ENCODE measurements at regions not wholly inside any gene's neighbourhood (a gene's known extent, or its start where the extent isn't known, plus 50 kb on each side); places are given as distances from the start of the nearest gene placed in this dataset.

GRCh38 chr18:28718696-28719095 lies 541.8 kb upstream of the CDH2 start:
- intact Hi-C loops (cut with DNase I; ENCODE audit: low total_unique reads), result no loop called here
- Histone ChIP-seq H3K27ac (peak overlapping the region in 1 of 2 donors; percentile 6), H3K27me3 (no peaks in the 10 kb centered on the region), H3K4me1 (peaks cover 0 to 15% (median 1%) of the 10 kb centered on the region in 4 donors), H3K4me3 (no peak overlapping the region), H3K36me3 (no peaks in the 10 kb centered on the region), H3K9me3 (no peaks in the 10 kb centered on the region)
- DNase-seq, result no peak
- TF ChIP-seq CTCF (IDR thresholded peaks at IDR 0.05), result no peak

GRCh38 chr18:28716338-28716737 lies 539.4 kb upstream of the CDH2 start:
- no peak overlapping the region for H3K27ac ChIP-seq
- TF ChIP-seq CTCF (IDR thresholded peaks at IDR 0.05), result no peak
- H3K36me3 ChIP-seq, result no peaks in the 10 kb centered on the region
- no peaks in the 10 kb centered on the region for H3K27me3 ChIP-seq
- H3K9me3 ChIP-seq, result no peaks in the 10 kb centered on the region
- H3K4me3 ChIP-seq, result no peak overlapping the region
- intact Hi-C loops (cut with DNase I; ENCODE audit: low total_unique reads), result no loop called here
- peaks cover 0 to 15% (median 1%) of the 10 kb centered on the region in 4 donors for H3K4me1 ChIP-seq
- DNase-seq, result no peak

GRCh38 chr18:28715206-28715605 lies 538.3 kb upstream of the CDH2 start:
- DNase-seq, result no peak
- H3K4me1 ChIP-seq, result peaks cover 0 to 15% (median 1%) of the 10 kb centered on the region in 4 donors
- H3K27ac ChIP-seq, result no peak overlapping the region
- H3K9me3 ChIP-seq, result no peaks in the 10 kb centered on the region
- no peak overlapping the region for H3K4me3 ChIP-seq
- H3K36me3 ChIP-seq, result no peaks in the 10 kb centered on the region
- H3K27me3 ChIP-seq, result no peaks in the 10 kb centered on the region
- intact Hi-C loops (cut with DNase I; ENCODE audit: low total_unique reads), result no loop called here
- TF ChIP-seq CTCF (IDR thresholded peaks at IDR 0.05), result no peak

GRCh38 chr18:28714498-28714897 lies 537.6 kb upstream of the CDH2 start:
- DNase-seq, result no peak
- Histone ChIP-seq H3K27me3 (no peaks in the 10 kb centered on the region), H3K4me3 (no peak overlapping the region), H3K9me3 (no peaks in the 10 kb centered on the region), H3K4me1 (peaks cover 0 to 15% (median 1%) of the 10 kb centered on the region in 4 donors), H3K36me3 (no peaks in the 10 kb centered on the region), H3K27ac (no peak overlapping the region)
- intact Hi-C loops (cut with DNase I; ENCODE audit: low total_unique reads), result no loop called here
- no peak for TF ChIP-seq CTCF (IDR thresholded peaks at IDR 0.05)

GRCh38 chr18:28712796-28713425 lies 536.0 kb upstream of the CDH2 start:
- intact Hi-C loops (cut with DNase I; ENCODE audit: low total_unique reads), result no loop called here
- Histone ChIP-seq H3K9me3 (no peaks in the 10 kb centered on the region), H3K27ac (no peak overlapping the region), H3K27me3 (no peaks in the 10 kb centered on the region), H3K4me1 (peaks cover 0 to under 1% (median 0%) of the 10 kb centered on the region in 4 donors), H3K4me3 (no peak overlapping the region), H3K36me3 (no peaks in the 10 kb centered on the region)
- DNase-seq, result no peak
- TF ChIP-seq CTCF (IDR thresholded peaks at IDR 0.05), result no peak

GRCh38 chr18:28712172-28712571 lies 535.2 kb upstream of the CDH2 start:
- Histone ChIP-seq H3K36me3 (no peaks in the 10 kb centered on the region), H3K4me1 (peaks cover 0 to 8% (median 0%) of the 10 kb centered on the region in 4 donors), H3K27ac (no peak overlapping the region), H3K9me3 (no peaks in the 10 kb centered on the region), H3K4me3 (no peak overlapping the region), H3K27me3 (no peaks in the 10 kb centered on the region)
- no peak for DNase-seq
- no peak for TF ChIP-seq CTCF (IDR thresholded peaks at IDR 0.05)
- intact Hi-C loops (cut with DNase I; ENCODE audit: low total_unique reads), result no loop called here

Measured in tibial artery (tissue), 4 donors.